ENCODE measurements at regions not wholly inside any gene's neighbourhood (a gene's known extent, or its start where the extent isn't known, plus 50 kb on each side); places are given as distances from the start of the nearest gene placed in this dataset.

DNA sequence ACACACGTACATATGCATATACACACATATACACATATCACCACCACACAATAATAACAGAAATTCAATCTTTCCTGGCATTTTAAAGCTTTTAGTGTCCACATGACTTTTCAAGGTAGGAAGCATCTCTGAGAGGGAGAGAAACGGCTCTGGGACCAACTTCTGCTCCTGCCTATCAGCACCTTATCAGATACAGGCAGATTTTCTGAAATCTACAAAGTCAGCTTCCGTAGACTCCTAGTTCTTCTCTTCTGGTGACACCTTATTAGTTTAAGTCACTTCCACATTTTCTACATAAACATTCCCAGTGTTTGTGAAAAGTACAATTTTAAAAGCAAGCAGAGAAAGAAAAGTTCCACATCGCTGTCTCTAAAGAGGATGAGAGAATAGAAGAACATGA, 74.5 kb downstream of the ZNF22 start:
- TF ChIP-seq, protein P1, sequence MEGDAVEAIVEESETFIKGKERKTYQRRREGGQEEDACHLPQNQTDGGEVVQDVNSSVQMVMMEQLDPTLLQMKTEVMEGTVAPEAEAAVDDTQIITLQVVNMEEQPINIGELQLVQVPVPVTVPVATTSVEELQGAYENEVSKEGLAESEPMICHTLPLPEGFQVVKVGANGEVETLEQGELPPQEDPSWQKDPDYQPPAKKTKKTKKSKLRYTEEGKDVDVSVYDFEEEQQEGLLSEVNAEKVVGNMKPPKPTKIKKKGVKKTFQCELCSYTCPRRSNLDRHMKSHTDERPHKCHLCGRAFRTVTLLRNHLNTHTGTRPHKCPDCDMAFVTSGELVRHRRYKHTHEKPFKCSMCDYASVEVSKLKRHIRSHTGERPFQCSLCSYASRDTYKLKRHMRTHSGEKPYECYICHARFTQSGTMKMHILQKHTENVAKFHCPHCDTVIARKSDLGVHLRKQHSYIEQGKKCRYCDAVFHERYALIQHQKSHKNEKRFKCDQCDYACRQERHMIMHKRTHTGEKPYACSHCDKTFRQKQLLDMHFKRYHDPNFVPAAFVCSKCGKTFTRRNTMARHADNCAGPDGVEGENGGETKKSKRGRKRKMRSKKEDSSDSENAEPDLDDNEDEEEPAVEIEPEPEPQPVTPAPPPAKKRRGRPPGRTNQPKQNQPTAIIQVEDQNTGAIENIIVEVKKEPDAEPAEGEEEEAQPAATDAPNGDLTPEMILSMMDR (IDR thresholded peaks at IDR 0.05; ENCODE audit: borderline replicate concordance, extremely low read depth, low read length, poor library complexity, severe bottlenecking) = no peak
- TF ChIP-seq EZH2 (IDR thresholded peaks at IDR 0.05; ENCODE audit: borderline replicate concordance, low read depth, low read length, severe bottlenecking) = no peak
